Activated naive CD4-positive, alpha-beta T cell treated with anti-CD3 and anti-CD28 coated beads, Interleukin-2, amount 50 U/mL, for 16 hours (primary cell): ENCODE measurements at regions not wholly inside any gene's neighbourhood (a gene's known extent, or its start where the extent isn't known, plus 50 kb on each side); places are given as distances from the start of the nearest gene placed in this dataset.
"Not testable (repeated sequence)": the region's sequence is repeated elsewhere in the genome, so short reads cannot be mapped to it uniquely, and the experiment has no call there.

Experiments
- DNase-seq: peaks from one replicate; pipeline ENCODE4 v3.0.0-alpha.2; 2020

- no peak for DNase-seq
Measured at GRCh38 chr14:88929656-88930436, 105.4 kb downstream of the TTC8 start.

DNA sequence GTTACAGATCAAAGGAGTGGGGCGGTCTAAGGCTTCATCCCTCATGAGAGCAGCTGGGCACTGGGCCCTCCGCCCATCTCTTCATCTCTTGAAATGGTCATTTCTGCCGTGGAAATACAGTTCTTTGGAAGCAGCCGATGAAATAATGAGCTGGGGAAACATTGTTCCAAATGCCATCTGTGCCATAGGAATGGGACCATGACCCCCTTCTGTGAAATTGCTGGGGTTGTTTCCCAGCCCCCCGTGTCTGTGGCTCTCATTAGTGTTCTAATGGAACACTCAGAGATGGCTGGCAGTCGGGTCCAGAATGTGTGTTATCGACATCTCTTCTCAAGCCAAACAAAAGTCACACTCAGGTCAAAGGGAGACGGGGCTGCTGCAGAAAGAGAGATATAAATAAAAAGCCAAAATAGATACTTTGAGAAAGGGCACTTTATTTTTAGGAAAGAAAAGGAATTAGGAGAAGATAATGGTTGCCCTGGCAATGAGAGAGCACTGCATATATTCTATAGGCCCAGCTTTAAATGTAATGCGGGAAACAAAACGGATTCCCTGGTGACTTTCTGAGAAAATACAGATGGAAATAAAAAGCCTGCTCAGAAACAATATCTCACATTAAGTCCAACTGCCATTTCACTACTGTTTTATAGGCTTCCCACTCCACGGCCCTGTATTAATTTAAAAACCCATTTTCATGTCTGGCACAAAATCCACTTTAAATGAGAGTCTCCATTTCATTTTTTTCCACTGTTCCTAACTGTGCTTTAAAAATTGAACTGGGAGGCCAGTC lies 107.1 kb downstream of the TTC8 start:
- DNase-seq, result no peak

DNA sequence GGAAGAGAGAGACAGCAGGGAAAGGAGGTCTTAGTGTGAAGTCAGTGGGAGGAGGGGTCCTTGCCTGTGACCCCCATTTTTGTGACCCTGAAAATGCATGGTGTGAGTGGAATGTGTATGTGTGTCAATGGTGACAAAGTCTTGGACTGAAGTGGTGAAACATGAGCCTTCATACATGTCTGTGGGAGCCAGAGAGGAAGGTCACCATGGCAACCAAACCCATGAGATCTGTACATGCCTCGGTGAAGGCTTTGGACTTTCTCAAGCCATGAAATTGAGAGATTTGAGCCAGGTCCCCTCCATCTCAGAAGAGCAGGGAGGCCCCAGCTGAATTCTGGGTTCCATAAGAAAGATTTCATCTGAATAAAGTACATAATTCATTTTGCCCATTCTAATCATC lies 108.7 kb downstream of the TTC8 start:
- no peak for DNase-seq

- no peak for DNase-seq
Measured at GRCh38 chr14:88934351-88934806, 109.9 kb downstream of the TTC8 start.

GRCh38 chr14:88935083-88935482 lies 110.6 kb downstream of the TTC8 start:
- DNase-seq, result no peak

DNA sequence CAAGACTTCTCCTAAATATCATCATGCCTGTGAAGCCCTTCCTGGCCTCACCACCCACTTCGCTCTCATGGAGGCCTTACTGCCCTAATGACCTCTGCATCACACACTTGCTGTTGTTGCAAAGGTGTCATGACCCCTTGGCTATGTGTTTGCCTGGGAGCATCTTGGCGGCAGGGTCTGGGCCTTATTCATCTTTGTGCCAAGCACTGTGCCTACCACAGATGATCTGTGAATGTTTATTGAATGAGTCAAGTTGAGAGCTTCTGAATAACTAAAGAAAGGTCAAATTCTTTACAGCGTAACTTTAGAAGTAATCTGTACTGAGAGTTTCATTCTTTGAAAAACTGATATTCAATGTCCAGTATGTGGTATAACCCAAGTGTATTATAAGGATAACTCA lies 113.3 kb downstream of the TTC8 start:
- DNase-seq, result no peak

GRCh38 chr14:88940671-88941070 lies 116.2 kb downstream of the TTC8 start:
- DNase-seq, result no peak

- DNase-seq, result no peak
Measured at GRCh38 chr14:88941414-88941813, 117.0 kb downstream of the TTC8 start.

- DNase-seq, result no peak
Measured at GRCh38 chr14:88947646-88948598, 123.5 kb downstream of the TTC8 start.

DNA sequence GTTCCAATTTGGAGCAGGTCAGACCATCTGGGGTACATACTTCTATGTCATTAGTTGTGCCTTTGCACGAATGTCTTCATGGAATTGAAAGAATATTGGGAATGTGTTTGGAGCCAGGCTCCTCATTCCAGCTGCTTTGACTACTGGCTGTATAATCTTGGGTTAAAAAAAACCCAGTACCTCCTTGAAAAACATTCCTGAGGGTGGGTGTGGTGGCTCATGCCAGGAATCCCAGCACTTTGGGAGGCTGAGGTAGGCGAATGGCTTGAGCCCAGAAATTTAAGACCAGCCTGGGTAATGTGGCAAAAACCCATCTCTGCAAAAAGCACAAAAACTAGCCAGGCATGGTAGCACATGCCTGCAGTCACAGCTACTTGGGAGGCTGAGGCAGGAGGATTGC lies 125.6 kb downstream of the TTC8 start:
- no peak for DNase-seq

- no peak for DNase-seq
Measured at GRCh38 chr14:88951370-88951769, 126.9 kb downstream of the TTC8 start.

- DNase-seq, result no peak
Measured at GRCh38 chr14:88952901-88953300, 128.4 kb downstream of the TTC8 start.

DNA sequence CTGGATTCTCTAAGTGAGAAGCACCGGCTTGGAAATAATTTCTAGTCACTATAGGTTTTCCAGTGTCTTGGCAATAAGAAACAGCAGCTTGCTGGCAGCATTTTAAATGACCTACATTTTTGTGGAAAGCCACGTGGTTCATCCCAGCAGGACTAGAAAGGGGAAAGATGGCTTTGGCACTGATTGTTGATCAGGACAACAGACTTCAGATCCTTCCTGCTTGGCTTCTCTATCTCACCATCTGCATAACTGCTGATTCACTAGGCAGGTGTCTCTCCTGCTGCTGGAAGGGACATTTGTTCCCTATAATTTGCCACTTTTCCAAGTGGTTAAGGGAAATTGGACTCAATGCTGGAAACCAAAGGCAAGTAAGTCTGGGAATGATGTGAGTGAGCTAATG lies 131.0 kb downstream of the TTC8 start:
- no peak for DNase-seq

DNA sequence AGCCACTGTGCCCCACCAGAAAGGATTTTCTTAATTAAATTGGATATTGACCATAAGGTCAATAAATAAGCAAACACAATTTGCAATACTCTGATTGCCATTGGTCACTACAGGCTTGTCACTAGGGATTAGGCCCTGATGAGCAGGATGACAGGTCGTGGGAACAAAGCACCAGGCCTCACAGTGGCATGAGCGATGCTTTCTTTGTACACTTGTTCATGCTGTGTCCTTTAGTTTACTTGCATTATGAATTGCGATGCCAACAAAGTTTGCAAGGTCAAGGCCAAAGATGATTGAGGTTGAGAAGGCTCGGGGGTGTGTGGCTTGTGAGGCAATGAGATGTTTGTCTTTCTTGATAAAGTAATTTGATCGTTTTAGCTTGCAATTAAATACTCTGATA lies 136.0 kb downstream of the TTC8 start:
- DNase-seq, result no peak

GRCh38 chr14:88961214-88961613 lies 136.8 kb downstream of the TTC8 start:
- DNase-seq, result no peak

DNA sequence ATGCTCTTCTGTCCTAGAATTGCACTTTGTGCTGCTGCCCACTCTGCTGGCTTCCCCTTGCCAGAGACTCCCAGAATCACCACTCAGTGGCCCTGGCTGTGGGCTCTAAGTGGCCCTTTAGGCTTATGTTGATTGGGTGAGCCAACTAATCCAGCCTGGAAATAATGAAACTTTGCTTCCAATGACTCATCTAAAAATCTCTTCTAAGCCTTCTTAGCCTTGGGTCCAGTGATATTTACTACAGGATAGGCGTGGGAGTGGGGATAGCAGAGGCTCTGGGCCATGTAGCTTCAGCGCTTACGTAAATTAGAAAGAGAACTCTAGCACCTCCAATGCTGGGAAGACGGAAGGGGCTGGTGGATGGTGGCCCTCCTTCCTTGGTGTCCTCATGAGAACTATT lies 137.9 kb downstream of the TTC8 start:
- no peak for DNase-seq

DNA sequence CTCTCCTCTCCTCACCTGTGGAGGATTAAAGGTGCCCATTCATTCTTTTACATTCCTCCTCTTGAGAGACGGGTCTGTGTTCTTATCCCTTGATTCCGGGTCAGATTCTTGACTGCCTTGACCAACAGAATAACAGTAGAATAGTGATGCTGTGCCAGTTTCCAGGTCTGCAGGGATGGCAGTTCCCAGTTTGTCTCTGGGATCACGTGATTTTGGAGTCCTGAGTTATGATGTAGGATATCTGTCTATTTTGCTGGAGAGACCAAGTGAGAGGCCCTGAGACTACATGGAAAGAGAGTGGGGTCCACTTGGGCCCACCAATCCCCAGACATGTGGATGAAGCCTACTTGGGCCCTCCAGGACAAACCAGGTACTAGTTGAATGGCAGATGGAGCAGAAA lies 142.8 kb downstream of the TTC8 start:
- no peak for DNase-seq

DNA sequence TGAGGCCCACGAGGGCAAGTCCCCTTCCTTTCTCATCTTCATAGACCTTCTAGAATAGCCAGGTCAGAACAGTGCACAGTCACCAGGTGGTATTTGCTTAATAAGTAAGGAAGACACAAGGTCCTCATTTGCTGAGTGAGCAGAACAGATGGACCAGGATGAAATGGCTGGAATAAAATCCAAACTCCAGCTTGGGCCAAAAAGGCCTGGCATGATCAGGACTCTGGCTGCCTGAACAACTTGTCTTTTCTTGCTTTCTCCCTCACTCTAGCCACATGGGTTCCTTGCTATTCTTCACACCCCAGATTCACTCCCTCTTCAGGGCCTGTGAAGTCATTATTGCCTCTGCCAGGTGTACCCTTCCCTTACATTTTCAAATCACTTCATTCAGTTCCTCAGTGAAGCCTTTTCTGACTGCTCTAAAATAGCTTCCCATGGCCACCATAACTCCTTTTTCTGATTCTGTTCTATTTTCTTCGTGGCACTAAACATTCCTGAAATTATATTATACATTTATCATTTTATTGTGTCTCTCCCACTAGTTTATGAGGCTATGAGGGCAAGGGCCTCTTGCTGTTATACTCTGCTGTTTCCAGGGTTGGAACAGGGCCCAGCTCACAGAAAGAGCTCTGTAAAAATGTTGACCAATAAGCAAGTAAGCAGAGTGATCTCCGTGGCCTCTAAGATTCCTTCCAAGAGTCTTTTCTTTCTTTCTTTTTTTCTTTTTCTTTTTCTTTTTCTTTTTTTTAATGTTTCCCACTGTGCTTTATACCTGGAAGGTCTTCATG lies 150.8 kb downstream of the TTC8 start:
- no peak for DNase-seq

GRCh38 chr14:88975926-88976325 lies 151.5 kb downstream of the TTC8 start:
- no peak for DNase-seq

DNA sequence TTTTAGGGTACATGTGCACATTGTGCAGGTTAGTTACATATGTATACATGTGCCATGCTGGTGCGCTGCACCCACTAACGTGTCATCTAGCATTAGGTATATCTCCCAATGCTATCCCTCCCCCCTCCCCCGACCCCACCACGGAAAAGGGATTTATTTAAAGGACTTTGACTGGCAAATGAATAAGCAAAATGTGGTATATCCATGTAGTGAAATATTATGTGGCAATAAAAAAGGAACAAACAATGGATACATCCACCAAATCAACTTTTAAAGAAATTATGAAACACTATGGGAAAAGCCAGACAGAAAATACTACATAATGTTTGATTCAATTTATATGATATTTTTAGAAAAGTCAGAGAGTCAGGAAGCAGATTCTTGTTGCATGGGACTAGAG lies 156.5 kb downstream of the TTC8 start:
- not testable (repeated sequence) for DNase-seq

DNA sequence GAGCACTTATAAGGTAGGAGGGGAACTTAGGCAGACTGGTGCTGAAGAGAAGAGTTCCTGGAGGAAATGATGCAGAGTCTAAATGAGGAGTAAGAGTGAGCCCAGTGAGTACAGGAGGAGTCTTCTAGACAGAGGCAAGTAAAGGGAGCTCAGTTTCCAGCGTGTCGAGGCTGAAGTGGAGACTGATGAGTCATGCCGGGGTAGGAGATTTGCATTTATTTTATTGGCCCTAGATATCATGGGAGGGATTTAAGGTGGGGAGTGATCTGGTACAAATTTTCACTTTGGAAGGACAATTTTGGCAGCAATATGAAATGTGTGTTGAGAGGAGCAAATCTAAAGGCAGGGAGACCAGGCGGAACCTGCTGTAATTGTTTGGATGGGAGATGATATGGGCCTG lies 157.5 kb downstream of the TTC8 start:
- no peak for DNase-seq

DNA sequence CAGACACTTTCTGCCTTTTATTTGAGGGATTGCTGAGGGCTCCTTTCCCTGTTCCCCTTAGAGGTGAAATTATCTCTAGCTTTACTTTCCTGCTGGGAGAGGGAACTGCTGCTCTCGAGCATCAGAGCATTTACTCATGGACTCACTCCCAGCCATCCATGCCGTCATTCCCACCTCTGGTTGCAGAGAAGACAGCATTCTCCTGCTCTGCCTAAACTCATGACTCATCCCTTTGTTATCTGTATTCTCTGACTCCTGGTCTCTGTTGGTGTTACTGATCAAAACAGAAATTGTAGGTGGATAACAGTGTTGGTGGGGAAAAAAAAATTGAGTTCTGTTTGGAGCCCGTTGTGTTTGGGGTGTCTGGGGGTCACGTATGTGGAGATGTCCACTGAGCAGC lies 159.3 kb downstream of the TTC8 start:
- no peak for DNase-seq
